GM19328 (cell line): ENCODE measurements at regions not wholly inside any gene's neighbourhood (a gene's known extent, or its start where the extent isn't known, plus 50 kb on each side); places are given as distances from the start of the nearest gene placed in this dataset.
"Not testable (repeated sequence)": the region's sequence is repeated elsewhere in the genome, so short reads cannot be mapped to it uniquely, and the experiment has no call there.

Experiments used
- ATAC-seq: cut with Tn5 transposase; IDR thresholded peaks from one replicate; pipeline ENCODE4 v1.9.1; 2021; ENCODE audit warnings: mild to moderate bottlenecking, moderate library complexity; ENCODE audit not compliant: unreplicated experiment

- ATAC-seq = no peak
Observed at GRCh38 chr6:2611092-2611491, 139.6 kb downstream of the MYLK4 start.

GRCh38 chr6:2608503-2608902 is 142.2 kb downstream of the MYLK4 start:
- ATAC-seq = no peak

- ATAC-seq = no peak
Observed at GRCh38 chr6:2600363-2600762, 150.4 kb downstream of the MYLK4 start.

GRCh38 chr6:2599817-2600216 is 150.9 kb downstream of the MYLK4 start:
- ATAC-seq = no peak

GRCh38 chr6:2598867-2599266 is 151.9 kb downstream of the MYLK4 start:
- no peak for ATAC-seq

GRCh38 chr6:2597991-2598390 is 152.7 kb downstream of the MYLK4 start:
- no peak for ATAC-seq

GRCh38 chr6:2597457-2597856 is 153.3 kb downstream of the MYLK4 start:
- ATAC-seq = not testable (repeated sequence)

GRCh38 chr6:2596222-2596621 is 154.5 kb downstream of the MYLK4 start:
- no peak for ATAC-seq

GRCh38 chr6:2594868-2595267 is 155.9 kb downstream of the MYLK4 start:
- ATAC-seq = no peak

GRCh38 chr6:2593167-2593566 is 157.6 kb downstream of the MYLK4 start:
- ATAC-seq = no peak

GRCh38 chr6:2589171-2589661 is 161.5 kb downstream of the MYLK4 start:
- no peak for ATAC-seq

GRCh38 chr6:2583459-2583858 is 167.3 kb downstream of the MYLK4 start:
- no peak for ATAC-seq

GRCh38 chr6:2582268-2582667 is 168.5 kb downstream of the MYLK4 start:
- no peak for ATAC-seq

- ATAC-seq = no peak
Observed at GRCh38 chr6:2581611-2582010, 169.1 kb downstream of the MYLK4 start.

- no peak for ATAC-seq
Observed at GRCh38 chr6:2581011-2581410, 169.7 kb downstream of the MYLK4 start.

- ATAC-seq = no peak
Observed at GRCh38 chr6:2579804-2580570, 170.7 kb downstream of the MYLK4 start.

- no peak for ATAC-seq
Observed at GRCh38 chr6:2579241-2579761, 171.4 kb downstream of the MYLK4 start.

GRCh38 chr6:2578767-2579166 is 172.0 kb downstream of the MYLK4 start:
- ATAC-seq = no peak

- no peak for ATAC-seq
Observed at GRCh38 chr6:2576499-2576898, 174.2 kb downstream of the MYLK4 start.

- ATAC-seq = no peak
Observed at GRCh38 chr6:2575236-2575635, 175.5 kb downstream of the MYLK4 start.

- not testable (repeated sequence) for ATAC-seq
Observed at GRCh38 chr6:2569420-2569819, 181.3 kb downstream of the MYLK4 start.

GRCh38 chr6:2566048-2566447 is 184.7 kb downstream of the MYLK4 start:
- no peak for ATAC-seq

- no peak for ATAC-seq
Observed at GRCh38 chr6:2565499-2565898, 185.2 kb downstream of the MYLK4 start.
